Gastroesophageal sphincter (tissue), 4 donors: ENCODE measurements at regions not wholly inside any gene's neighbourhood (a gene's known extent, or its start where the extent isn't known, plus 50 kb on each side); places are given as distances from the start of the nearest gene placed in this dataset.

Experiments used
- ATAC-seq: fragments of 150-250 bp; one replicate; pipeline ENCODE4 v1.9.1; 2016; ENCODE audit warnings: mild to moderate bottlenecking, moderate library complexity
- H3K27ac ChIP-seq, 4 donors: fragments of 200-600 bp; sonication (generic) in 3 of 4; 1 replicate in 3 of 4; 2 replicates in 1 of 4; pipeline ENCODE4 v1.5.1; 2016 to 2019
- H3K27me3 ChIP-seq: fragments of 200-600 bp; sonication (generic); one replicate; pipeline ENCODE4 v1.5.1; 2019
- H3K36me3 ChIP-seq, 2 donors: fragments of 200-600 bp; sonication (generic); one replicate each; pipeline ENCODE4 v1.5.1; 2019; ENCODE audit warnings: control low read depth in 1 of 2
- H3K4me1 ChIP-seq, 3 donors: fragments of 200-600 bp; sonication (generic); 1 replicate in 2 of 3; 2 replicates in 1 of 3; pipeline ENCODE4 v1.5.1; 2016 to 2019; ENCODE audit warnings: control low read depth in 2 of 3
- H3K4me3 ChIP-seq, 2 donors: fragments of 200-600 bp; sonication (generic); one replicate each; pipeline ENCODE4 v1.5.1; 2019; ENCODE audit warnings: mild to moderate bottlenecking in 1 of 2, moderate library complexity in 1 of 2
- H3K9me3 ChIP-seq, 3 donors: fragments of 200-600 bp; sonication (generic); one replicate each; pipeline ENCODE4 v1.5.1; 2017 to 2019; ENCODE audit warnings: control low read depth in 2 of 3
- CTCF ChIP-seq, 4 experiments: fragments of 200-600 bp in 2 of 4; fragments of 450-650 bp in 2 of 4; sonication (generic) in 1 of 4; IDR thresholded peaks; one replicate each; pipeline ENCODE4 v1.5.1; 2017 to 2019; ENCODE audit warnings: antibody characterized with exemption in 4 of 4, mild to moderate bottlenecking in 2 of 4, moderate library complexity in 2 of 4
- EP300 ChIP-seq: sonication (generic); formaldehyde crosslinking; IDR thresholded peaks from one replicate; pipeline ENCODE4 v1.6.1; 2017; ENCODE audit warnings: antibody characterized with exemption, mild to moderate bottlenecking
- POLR2A ChIP-seq, 2 donors: fragments of 450-650 bp; IDR thresholded peaks; one replicate each; pipeline ENCODE4 v1.6.1; 2017; ENCODE audit warnings: antibody characterized with exemption in 2 of 2, mild to moderate bottlenecking in 2 of 2, moderate library complexity in 1 of 2
- POLR2AphosphoS5 ChIP-seq: sonication (generic); formaldehyde crosslinking; IDR thresholded peaks from one replicate; pipeline ENCODE4 v1.6.1; 2017; ENCODE audit warnings: antibody characterized with exemption
- WGBS, 2 donors: methylation state at CpG; one replicate each; pipeline ENCODE4 v1.1.5; 2018; ENCODE audit warnings: low coverage in 1 of 2; 5-methylcytosine and 5-hydroxymethylcytosine counted together

DNA sequence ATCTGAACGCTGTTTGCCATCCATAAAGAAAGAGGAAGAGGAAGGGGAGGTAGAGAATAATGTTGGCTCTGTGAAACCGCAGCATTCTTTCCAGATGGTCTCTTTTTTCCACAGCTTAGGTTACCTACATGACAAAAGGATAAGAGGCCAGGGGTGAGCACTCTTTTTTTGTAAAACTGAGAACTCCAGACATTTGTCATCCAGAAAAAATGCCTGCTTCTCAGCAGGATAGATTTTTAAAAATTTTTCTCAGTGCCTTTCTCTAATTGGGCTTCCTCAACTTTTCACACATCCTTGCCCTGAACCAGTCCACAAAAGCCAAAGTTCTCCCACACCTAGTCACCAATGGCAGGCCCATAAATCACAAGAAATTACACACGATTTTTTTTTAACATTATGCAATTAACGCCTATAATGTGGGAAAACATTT, 158.1 kb upstream of the TENM3 start:
- H3K9me3 ChIP-seq: no peaks in the 10 kb centered on the region
- H3K4me1 ChIP-seq: no peaks in the 10 kb centered on the region
- 33 to 41% methylated on average over 3 to 4 of the region's 4 CpGs for WGBS, 2 donors
- H3K4me3 ChIP-seq: no peak overlapping the region
- H3K27me3 ChIP-seq: no peaks in the 10 kb centered on the region
- ATAC-seq: no peak
- no peaks in the 10 kb centered on the region for H3K36me3 ChIP-seq
- no peak overlapping the region for H3K27ac ChIP-seq
- TF ChIP-seq EP300: no peak

DNA sequence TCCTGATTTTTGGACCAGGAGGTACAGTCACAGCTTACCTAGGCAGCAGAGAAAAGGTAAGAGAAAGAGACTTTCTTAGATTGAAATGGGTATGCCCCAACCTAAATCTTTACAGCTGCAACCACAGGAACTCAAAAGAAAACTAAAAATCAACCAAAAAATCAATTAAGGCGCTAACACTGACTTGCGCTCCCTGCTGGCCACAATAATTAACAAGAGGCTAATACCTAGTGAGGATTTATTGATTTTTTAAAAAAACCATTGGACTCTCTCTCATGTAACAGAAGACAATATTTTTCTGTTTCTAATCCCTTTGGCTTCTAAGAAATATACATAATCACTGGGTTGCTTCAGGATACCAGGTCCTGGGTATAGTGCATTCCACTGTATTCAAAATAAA, 153.9 kb upstream of the TENM3 start:
- no peaks in the 10 kb centered on the region for H3K27me3 ChIP-seq
- H3K27ac ChIP-seq: no peak overlapping the region
- no peaks in the 10 kb centered on the region for H3K4me1 ChIP-seq
- TF ChIP-seq EP300: no peak
- TF ChIP-seq CTCF (IDR thresholded peaks at IDR 0.05): no peak
- TF ChIP-seq POLR2AphosphoS5: no peak
- TF ChIP-seq POLR2A (IDR thresholded peaks at IDR 0.05): no peak
- no peaks in the 10 kb centered on the region for H3K36me3 ChIP-seq
- ATAC-seq: no peak
- no peaks in the 10 kb centered on the region for H3K9me3 ChIP-seq
- H3K4me3 ChIP-seq: no peak overlapping the region
- WGBS, 2 donors: 90 to 91% methylated on average over 2 of the region's 2 CpGs

DNA sequence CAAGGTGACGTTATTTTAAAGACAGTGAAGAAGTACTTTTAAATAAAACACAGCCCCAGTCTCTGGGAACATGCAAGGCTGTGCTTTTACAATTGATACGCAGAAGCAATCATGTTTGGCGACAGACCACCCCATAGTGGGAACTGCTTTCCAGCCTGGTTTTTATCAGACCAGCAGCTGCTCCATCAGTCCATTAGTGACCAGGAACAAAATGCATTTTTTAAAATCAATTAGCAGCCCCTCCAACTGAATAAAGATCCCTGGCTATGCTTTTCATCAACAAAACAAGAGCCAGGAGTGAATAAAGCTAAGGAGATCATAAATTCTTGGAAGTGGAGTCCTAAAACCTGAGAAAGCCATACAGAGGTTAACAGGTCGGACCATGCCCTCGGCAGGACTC, 153.0 kb upstream of the TENM3 start:
- Histone ChIP-seq H3K4me1 (no peaks in the 10 kb centered on the region), H3K9me3 (no peaks in the 10 kb centered on the region), H3K27ac (no peak overlapping the region), H3K36me3 (no peaks in the 10 kb centered on the region), H3K4me3 (no peak overlapping the region), H3K27me3 (no peaks in the 10 kb centered on the region)
- ATAC-seq: no peak
- no peak for TF ChIP-seq POLR2A (IDR thresholded peaks at IDR 0.05)
- no peak for TF ChIP-seq EP300
- no peak for TF ChIP-seq CTCF (IDR thresholded peaks at IDR 0.05)
- no peak for TF ChIP-seq POLR2AphosphoS5
- WGBS, 2 donors: 79 to 84% methylated on average over 5 of the region's 5 CpGs

DNA sequence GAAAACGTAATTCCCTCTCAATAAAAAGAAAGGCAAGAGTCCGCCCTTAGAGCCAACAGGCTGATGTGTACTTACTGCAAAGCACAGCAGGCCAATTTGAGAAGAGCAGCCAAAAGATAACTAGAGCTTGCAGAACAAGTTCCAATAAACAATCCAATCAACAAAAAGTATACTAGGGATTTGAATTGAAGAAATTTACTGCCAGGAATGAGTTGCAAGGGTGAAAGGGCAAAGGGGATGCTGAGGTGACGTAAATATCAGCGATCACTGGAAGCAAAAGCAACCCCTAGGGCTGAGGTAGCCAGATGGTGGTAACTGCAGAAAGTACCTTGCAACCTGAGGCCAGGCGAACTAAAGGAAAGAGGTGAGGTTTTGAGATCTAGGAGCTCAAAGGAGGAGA, 152.1 kb upstream of the TENM3 start:
- H3K4me3 ChIP-seq: no peak overlapping the region
- no peaks in the 10 kb centered on the region for H3K9me3 ChIP-seq
- H3K27ac ChIP-seq: no peak overlapping the region
- H3K36me3 ChIP-seq: no peaks in the 10 kb centered on the region
- no peaks in the 10 kb centered on the region for H3K4me1 ChIP-seq
- TF ChIP-seq CTCF (IDR thresholded peaks at IDR 0.05) (no peak), EP300 (no peak), POLR2AphosphoS5 (no peak), POLR2A (IDR thresholded peaks at IDR 0.05) (no peak)
- no peak for ATAC-seq
- H3K27me3 ChIP-seq: no peaks in the 10 kb centered on the region
- WGBS, 2 donors: 76 to 78% methylated on average over 5 of the region's 5 CpGs

GRCh38 chr4:182093431-182093831, 149.8 kb upstream of the TENM3 start:
- no peak for TF ChIP-seq POLR2A (IDR thresholded peaks at IDR 0.05)
- TF ChIP-seq EP300: no peak
- TF ChIP-seq POLR2AphosphoS5: no peak
- Histone ChIP-seq H3K36me3 (no peaks in the 10 kb centered on the region), H3K4me1 (no peaks in the 10 kb centered on the region), H3K27me3 (no peaks in the 10 kb centered on the region), H3K9me3 (no peaks in the 10 kb centered on the region), H3K4me3 (no peak overlapping the region), H3K27ac (no peak overlapping the region)
- no peak for ATAC-seq
- 74 to 88% methylated on average over 3 to 7 of the region's 7 CpGs for WGBS, 2 donors

DNA sequence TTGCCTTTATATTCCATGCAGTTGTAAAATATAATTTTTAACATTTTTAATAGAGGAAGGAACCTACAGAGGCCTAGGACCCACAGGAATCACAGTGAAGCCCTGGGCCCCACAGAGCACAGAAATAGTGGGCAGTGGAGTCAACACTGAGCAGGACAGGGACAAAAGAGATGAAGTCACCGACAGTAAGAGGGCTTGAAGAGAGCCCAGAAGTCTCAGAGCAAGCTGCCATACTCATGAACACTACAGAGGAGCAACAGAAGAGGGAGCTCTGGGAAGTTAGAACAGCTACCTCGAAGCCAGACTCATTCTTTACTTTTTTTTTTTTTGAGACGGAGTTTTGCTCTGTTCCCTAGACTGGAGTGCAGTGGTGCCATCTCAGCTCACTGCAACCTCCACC, 149.3 kb upstream of the TENM3 start:
- 68 to 85% methylated on average over 2 to 3 of the region's 3 CpGs for WGBS, 2 donors
- no peak overlapping the region for H3K27ac ChIP-seq
- no peaks in the 10 kb centered on the region for H3K4me1 ChIP-seq
- no peaks in the 10 kb centered on the region for H3K36me3 ChIP-seq
- H3K27me3 ChIP-seq: no peaks in the 10 kb centered on the region
- ATAC-seq: no peak
- no peak overlapping the region for H3K4me3 ChIP-seq
- TF ChIP-seq POLR2AphosphoS5 (no peak), POLR2A (IDR thresholded peaks at IDR 0.05) (no peak), CTCF (IDR thresholded peaks at IDR 0.05) (no peak), EP300 (no peak)
- H3K9me3 ChIP-seq: no peaks in the 10 kb centered on the region
